RWPE2 (cell line): ENCODE measurements at regions not wholly inside any gene's neighbourhood (a gene's known extent, or its start where the extent isn't known, plus 50 kb on each side); places are given as distances from the start of the nearest gene placed in this dataset.
A peak's percentile ranks its signal among the peaks of the same experiment; 100 is the strongest.
"Not testable (repeated sequence)": the region's sequence is repeated elsewhere in the genome, so short reads cannot be mapped to it uniquely, and the experiment has no call there.

Experiments
- ATAC-seq: fragments of 200-7000 bp; cut with Tn5 transposase; 3 replicates; pipeline ENCODE4 v1.9.1; 2021; ENCODE audit warnings: low read depth
- DNase-seq: peaks from one replicate; pipeline ENCODE4 v3.0.0-alpha.2; 2020; ENCODE audit warnings: low spot score
- H3K27ac ChIP-seq: fragments of 450-650 bp; 2 replicates; pipeline ENCODE4 v1.5.1; 2017; ENCODE audit warnings: mild to moderate bottlenecking; ENCODE audit not compliant: poor library complexity, severe bottlenecking
- H3K27me3 ChIP-seq: fragments of 250-450 bp; sonication (Bioruptor Pico); 2 replicates; pipeline ENCODE4 v1.5.1; 2021; ENCODE audit warnings: mild to moderate bottlenecking, moderate library complexity; ENCODE audit not compliant: insufficient read depth, poor library complexity, severe bottlenecking
- H3K36me3 ChIP-seq: fragments of 250-450 bp; sonication (Bioruptor Pico); 2 replicates; pipeline ENCODE4 v1.5.1; 2020; ENCODE audit warnings: low read depth, mild to moderate bottlenecking, moderate library complexity
- H3K4me1 ChIP-seq: fragments of 250-450 bp; sonication (Bioruptor Pico); 2 replicates; pipeline ENCODE4 v1.5.1; 2021; ENCODE audit warnings: mild to moderate bottlenecking, moderate library complexity; ENCODE audit not compliant: insufficient read depth, poor library complexity, severe bottlenecking
- H3K4me3 ChIP-seq: fragments of 250-450 bp; sonication (Bioruptor Pico); 2 replicates; pipeline ENCODE4 v1.5.1; 2021; ENCODE audit warnings: mild to moderate bottlenecking, moderate library complexity; ENCODE audit not compliant: severe bottlenecking
- H3K9me3 ChIP-seq: fragments of 250-450 bp; sonication (Bioruptor Pico); 2 replicates; pipeline ENCODE4 v1.5.1; 2021; ENCODE audit warnings: mild to moderate bottlenecking, moderate library complexity; ENCODE audit not compliant: severe bottlenecking

DNA sequence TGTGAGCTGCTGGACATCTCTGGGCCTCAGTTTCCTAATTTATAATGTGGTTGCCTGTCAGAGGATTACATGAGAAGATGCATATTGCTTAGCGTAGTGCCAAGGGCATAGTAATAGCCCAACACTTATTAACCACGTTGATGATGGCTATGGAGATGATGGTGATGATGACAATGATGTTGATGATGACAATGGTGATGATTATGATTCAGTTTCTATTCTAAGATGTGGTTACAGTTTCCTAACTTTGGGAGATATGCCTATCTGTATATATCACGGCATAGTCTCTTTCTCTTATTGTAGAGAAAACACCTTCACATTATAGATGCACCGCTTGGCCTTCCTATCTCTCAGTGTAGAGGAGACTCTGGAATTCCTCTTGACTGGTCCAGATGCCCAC, 311.9 kb upstream of the PLGLB2 start:
- not testable (repeated sequence) for DNase-seq, ATAC-seq, H3K36me3 ChIP-seq, H3K9me3 ChIP-seq, H3K4me3 ChIP-seq, H3K27me3 ChIP-seq, H3K27ac ChIP-seq, H3K4me1 ChIP-seq

GRCh38 chr2:87437701-87438260, 310.1 kb upstream of the PLGLB2 start:
- ATAC-seq, H3K27ac ChIP-seq, H3K36me3 ChIP-seq, H3K4me3 ChIP-seq, H3K27me3 ChIP-seq, H3K9me3 ChIP-seq, DNase-seq, H3K4me1 ChIP-seq: not testable (repeated sequence)

DNA sequence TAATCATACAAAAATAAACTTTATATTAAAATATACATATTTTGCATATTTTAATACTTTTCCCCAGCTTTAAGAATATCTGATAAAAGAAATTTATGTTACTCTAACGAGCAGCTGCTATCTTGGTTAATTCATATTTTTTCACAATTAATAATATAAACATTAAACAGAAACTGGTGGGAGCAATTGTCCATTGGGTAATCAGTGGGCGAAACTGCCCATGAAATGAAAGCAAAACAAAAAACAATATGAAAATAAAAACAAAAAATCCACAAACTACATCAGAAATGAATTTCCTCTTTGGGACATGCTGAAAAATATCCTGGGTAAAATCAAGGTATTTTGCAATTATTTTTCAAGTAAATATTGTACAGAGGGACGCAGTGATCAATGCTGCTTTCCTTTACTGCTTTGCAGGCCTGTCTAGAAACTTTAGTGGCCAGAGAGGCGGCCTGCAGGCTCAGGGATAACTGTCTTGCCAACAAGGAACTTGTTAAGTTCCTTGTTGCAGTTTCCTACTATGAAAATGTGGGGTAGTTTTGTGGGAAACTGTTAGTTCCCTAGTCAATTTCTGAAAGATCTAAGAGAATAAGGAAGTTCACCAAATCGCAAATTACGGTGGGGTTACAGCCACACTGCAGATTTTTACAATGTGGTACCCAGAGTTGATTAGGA, 309.0 kb upstream of the PLGLB2 start:
- not testable (repeated sequence) for DNase-seq, H3K27me3 ChIP-seq, ATAC-seq, H3K4me1 ChIP-seq, H3K9me3 ChIP-seq, H3K36me3 ChIP-seq, H3K4me3 ChIP-seq, H3K27ac ChIP-seq

- H3K4me1 ChIP-seq, H3K27me3 ChIP-seq, H3K4me3 ChIP-seq, H3K9me3 ChIP-seq, ATAC-seq, DNase-seq, H3K27ac ChIP-seq, H3K36me3 ChIP-seq: not testable (repeated sequence)
Observed at GRCh38 chr2:87439617-87440204, 308.2 kb upstream of the PLGLB2 start.

GRCh38 chr2:87440650-87441049, 307.2 kb upstream of the PLGLB2 start:
- H3K36me3 ChIP-seq, H3K27me3 ChIP-seq, H3K27ac ChIP-seq, DNase-seq, H3K9me3 ChIP-seq, H3K4me1 ChIP-seq, H3K4me3 ChIP-seq, ATAC-seq: not testable (repeated sequence)

- H3K27ac ChIP-seq, H3K36me3 ChIP-seq, DNase-seq, H3K4me3 ChIP-seq, ATAC-seq, H3K9me3 ChIP-seq, H3K4me1 ChIP-seq, H3K27me3 ChIP-seq: not testable (repeated sequence)
Observed at GRCh38 chr2:87441375-87441774, 306.5 kb upstream of the PLGLB2 start.

GRCh38 chr2:87442983-87443577, 304.8 kb upstream of the PLGLB2 start:
- H3K4me3 ChIP-seq, ATAC-seq, H3K36me3 ChIP-seq, H3K4me1 ChIP-seq, DNase-seq, H3K27ac ChIP-seq, H3K27me3 ChIP-seq, H3K9me3 ChIP-seq: not testable (repeated sequence)

DNA sequence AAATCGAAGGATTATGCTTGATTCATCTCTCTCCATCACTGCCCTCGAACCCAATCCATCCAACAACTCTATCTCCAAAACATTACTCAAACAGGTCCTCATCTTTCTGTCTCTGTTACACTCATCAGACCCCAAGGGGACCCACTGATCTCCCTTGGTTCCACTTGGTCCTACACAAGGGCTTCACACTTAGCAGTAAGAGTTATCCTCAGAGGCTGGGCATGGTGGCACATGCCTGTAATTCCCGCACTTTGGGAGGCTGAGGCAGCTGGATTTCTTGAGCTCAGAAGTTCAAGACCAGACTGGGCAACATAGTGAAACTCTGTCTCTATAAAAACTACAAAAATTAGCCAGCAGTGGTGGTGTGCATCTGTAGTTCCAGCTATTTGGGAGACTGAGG, 302.9 kb upstream of the PLGLB2 start:
- H3K4me3 ChIP-seq, ATAC-seq, DNase-seq, H3K27me3 ChIP-seq, H3K9me3 ChIP-seq, H3K4me1 ChIP-seq, H3K36me3 ChIP-seq: not testable (repeated sequence)
- H3K27ac ChIP-seq = peak overlapping the region; percentile 41

DNA sequence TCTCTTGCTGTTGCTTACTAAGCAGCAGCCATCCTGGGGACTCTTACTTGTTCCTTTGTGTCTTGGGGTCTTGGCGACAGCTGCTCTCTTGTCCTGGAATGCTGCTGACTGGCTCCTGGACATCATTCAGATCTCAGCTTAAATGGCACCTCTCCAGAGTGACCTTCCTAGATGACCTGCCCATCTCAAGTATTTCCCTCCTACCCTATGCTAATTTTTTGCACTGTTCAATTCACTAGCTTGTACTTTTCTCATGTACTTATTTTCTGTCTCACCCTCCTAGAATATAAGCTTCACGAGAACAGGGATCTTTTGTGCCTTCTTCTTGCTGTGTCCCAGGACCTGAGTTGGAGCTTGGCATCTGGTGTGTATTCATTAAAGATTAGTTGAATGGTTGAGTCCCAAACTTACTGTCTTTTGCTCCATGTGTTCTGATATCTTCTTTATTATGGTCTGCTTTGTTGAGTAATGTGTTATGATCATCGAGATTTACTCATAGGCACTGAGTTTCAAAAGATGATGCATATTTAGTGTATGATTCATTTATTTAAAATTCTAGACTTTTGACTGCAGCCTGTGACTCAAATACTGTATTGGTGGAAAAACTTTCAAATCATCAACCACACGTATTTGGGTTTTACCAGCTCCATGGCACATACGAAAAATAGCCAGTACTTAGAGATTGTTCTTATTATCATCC, 302.1 kb upstream of the PLGLB2 start:
- not testable (repeated sequence) for H3K4me1 ChIP-seq, H3K9me3 ChIP-seq, H3K4me3 ChIP-seq, H3K27me3 ChIP-seq, DNase-seq, H3K36me3 ChIP-seq
- peak; percentile 81 for ATAC-seq
- H3K27ac ChIP-seq = peak overlapping the region; percentile 41

DNA sequence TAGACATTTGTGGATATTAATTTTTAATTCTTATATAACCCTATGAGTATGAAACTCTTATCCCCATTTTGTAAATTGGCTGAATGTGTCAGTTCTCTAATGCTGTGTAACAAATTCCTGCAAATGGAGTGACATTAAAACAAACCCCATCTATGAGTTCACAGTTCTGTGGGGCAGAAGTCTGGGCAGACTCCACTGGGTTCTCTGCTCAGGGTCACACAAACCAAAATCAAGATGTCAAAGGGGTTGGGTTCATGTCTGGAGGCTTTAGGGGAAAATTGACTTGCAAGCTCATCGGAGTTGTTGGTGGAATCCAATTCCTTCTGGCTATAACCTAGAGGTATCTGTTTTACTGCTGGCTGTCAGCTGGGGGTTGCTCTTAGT, 301.6 kb upstream of the PLGLB2 start:
- H3K4me1 ChIP-seq, H3K9me3 ChIP-seq, H3K27me3 ChIP-seq, H3K4me3 ChIP-seq, H3K36me3 ChIP-seq, ATAC-seq, H3K27ac ChIP-seq, DNase-seq: not testable (repeated sequence)

DNA sequence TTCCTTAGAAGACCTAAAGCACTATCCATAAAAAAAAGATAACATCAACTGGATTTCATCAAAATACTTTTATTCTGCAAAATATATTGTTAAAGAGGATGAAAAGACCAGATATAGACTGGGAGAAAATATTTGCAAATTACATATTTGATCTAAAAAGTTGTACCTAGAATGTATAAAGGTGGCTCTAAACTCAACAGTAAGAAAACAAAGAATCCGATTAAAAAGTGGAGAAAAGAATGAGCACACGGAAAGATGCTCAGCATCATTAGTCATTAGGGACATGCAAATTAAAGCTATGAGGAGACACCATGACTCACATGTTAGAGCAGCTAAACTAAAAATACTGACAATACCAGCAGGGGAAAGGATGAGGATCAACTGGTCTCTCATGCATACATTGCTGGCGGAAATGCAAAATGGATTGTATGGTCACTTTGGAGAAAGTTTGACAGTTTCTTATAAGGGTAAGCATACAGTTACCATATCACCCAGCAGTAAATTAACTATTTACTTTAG, 298.4 kb upstream of the PLGLB2 start:
- not testable (repeated sequence) for H3K27ac ChIP-seq, H3K36me3 ChIP-seq, DNase-seq, H3K4me1 ChIP-seq, H3K9me3 ChIP-seq, H3K4me3 ChIP-seq, H3K27me3 ChIP-seq
- ATAC-seq = peak; percentile 49
